Activated CD4-positive, alpha-beta T cell treated with anti-CD3 and anti-CD28 coated beads, Interleukin-2, amount 10 ng/mL, durations not matched to agents 24 days and 14 days (primary cell): ENCODE measurements at regions not wholly inside any gene's neighbourhood (a gene's known extent, or its start where the extent isn't known, plus 50 kb on each side); places are given as distances from the start of the nearest gene placed in this dataset.

Experiments used
- DNase-seq: peaks from one replicate; pipeline ENCODE4 v3.0.0; 2022
- H3K27ac Mint-ChIP-seq: one replicate; pipeline ENCODE4 v1.8.0; 2022; ENCODE audit warnings: mild to moderate bottlenecking, mixed read lengths
- H3K27me3 Mint-ChIP-seq: one replicate; pipeline ENCODE4 v1.8.0; 2022; ENCODE audit warnings: mixed read lengths
- H3K36me3 Mint-ChIP-seq: one replicate; pipeline ENCODE4 v1.8.0; 2022; ENCODE audit warnings: low read depth, mild to moderate bottlenecking, mixed read lengths
- H3K4me1 Mint-ChIP-seq: one replicate; pipeline ENCODE4 v1.8.0; 2021; ENCODE audit warnings: mixed read lengths
- H3K4me3 Mint-ChIP-seq: one replicate; pipeline ENCODE4 v1.8.0; 2022; ENCODE audit warnings: mild to moderate bottlenecking, moderate library complexity, mixed read lengths
- H3K9me3 Mint-ChIP-seq: one replicate; pipeline ENCODE4 v1.8.0; 2021; ENCODE audit warnings: mixed read lengths
- intact Hi-C: fragments of 100-400 bp; cut with micrococcal nuclease; formaldehyde crosslinking; loops from one replicate; pipeline ENCODE4 v1.15.1; 2023

DNA sequence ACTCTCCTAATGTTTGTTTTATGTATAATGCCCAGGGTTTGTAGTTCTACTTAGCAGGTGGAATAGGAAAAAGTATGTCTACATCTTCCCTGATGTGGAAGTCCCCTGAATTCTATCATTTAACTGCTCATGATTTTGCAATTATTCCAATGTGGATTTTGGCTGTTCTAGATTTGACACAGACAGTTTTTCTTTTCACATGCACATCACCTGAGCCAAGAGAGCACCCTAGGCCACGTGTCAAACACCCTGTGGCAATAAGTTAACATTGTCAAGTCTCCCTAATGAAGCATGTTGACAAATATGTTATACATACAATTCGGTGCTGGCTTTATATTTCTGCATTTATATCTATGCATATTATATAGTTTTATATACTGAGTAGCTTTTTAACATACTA lies 70.0 kb upstream of the SUCLG2 start:
- Mint-ChIP-seq H3K4me3 (no peak overlapping the region), H3K27me3 (no peaks in the 10 kb centered on the region), H3K27ac (no peak overlapping the region), H3K36me3 (no peaks in the 10 kb centered on the region), H3K4me1 (no peaks in the 10 kb centered on the region), H3K9me3 (peaks cover 16% of the 10 kb centered on the region)
- no peak for DNase-seq
- intact Hi-C loops = no loop called here

DNA sequence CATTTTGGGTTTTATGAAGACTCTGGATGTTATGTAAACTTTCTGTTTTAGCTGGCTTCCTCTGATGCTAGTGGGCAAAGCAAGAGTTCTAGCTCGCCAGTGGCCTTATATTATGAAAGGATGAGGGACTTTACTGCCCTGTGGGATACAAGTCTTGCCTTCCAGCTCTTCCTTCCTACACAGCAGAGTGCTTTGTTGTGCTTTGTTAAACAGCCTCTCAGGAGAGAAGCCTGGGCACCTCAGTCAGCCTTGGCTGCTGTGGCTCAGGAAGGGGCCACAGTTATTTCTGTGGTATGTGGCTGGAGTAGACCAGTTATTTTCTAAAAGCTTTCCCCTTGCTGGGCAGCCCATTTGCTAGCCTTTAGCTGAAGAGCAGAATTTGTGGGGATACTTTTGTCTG lies 69.5 kb upstream of the SUCLG2 start:
- H3K4me3 Mint-ChIP-seq = no peak overlapping the region
- no peaks in the 10 kb centered on the region for H3K27me3 Mint-ChIP-seq
- H3K36me3 Mint-ChIP-seq = no peaks in the 10 kb centered on the region
- H3K9me3 Mint-ChIP-seq = peaks cover 16% of the 10 kb centered on the region
- H3K4me1 Mint-ChIP-seq = no peaks in the 10 kb centered on the region
- DNase-seq = no peak
- H3K27ac Mint-ChIP-seq = no peak overlapping the region
- intact Hi-C loops = no loop called here

DNA sequence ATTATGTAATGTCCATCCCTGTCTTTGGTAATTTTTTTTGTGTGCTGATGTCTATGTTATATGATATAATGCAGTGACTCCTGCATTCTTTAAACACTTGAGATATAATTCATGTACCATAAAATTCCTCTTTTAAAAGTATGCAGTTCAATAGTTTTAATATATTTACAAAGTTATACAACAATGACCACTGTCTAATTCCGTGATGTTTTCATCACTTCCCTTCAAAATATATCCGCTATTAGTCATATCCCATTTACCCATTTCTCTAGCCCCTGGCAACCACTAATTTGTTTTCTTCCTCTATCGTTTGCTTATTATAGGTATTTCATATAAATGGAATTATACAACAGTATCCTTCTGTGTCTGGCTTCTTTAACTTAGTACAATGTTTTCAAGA lies 64.9 kb upstream of the SUCLG2 start:
- Mint-ChIP-seq H3K27ac (no peak overlapping the region), H3K9me3 (peaks cover 10% of the 10 kb centered on the region), H3K36me3 (no peaks in the 10 kb centered on the region), H3K4me1 (no peaks in the 10 kb centered on the region), H3K4me3 (no peak overlapping the region), H3K27me3 (no peaks in the 10 kb centered on the region)
- intact Hi-C loops = no loop called here
- DNase-seq = no peak

DNA sequence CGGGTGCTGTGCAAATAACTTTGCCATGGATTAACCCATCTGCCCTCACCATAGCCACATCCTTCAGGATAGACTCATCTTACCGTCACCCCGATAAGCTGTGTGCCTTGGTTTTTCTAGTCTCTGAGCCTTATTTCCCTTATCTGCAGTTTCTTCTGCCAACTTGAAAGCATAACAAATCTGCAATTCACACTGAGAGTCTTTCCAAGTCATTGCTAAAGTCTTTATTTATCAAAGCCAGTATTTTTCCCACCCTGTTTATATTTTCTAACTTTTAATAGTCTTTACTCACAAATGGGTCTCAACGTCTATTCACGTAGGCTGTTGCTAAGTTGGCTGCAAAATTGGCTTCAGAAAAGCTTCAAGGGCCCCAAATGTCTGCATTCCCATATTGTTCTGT lies 61.6 kb upstream of the SUCLG2 start:
- no peak overlapping the region for H3K27ac Mint-ChIP-seq
- no peak for DNase-seq
- no peak overlapping the region for H3K4me3 Mint-ChIP-seq
- no peaks in the 10 kb centered on the region for H3K36me3 Mint-ChIP-seq
- no peaks in the 10 kb centered on the region for H3K4me1 Mint-ChIP-seq
- intact Hi-C loops = no loop called here
- H3K27me3 Mint-ChIP-seq = no peaks in the 10 kb centered on the region
- H3K9me3 Mint-ChIP-seq = no peaks in the 10 kb centered on the region

DNA sequence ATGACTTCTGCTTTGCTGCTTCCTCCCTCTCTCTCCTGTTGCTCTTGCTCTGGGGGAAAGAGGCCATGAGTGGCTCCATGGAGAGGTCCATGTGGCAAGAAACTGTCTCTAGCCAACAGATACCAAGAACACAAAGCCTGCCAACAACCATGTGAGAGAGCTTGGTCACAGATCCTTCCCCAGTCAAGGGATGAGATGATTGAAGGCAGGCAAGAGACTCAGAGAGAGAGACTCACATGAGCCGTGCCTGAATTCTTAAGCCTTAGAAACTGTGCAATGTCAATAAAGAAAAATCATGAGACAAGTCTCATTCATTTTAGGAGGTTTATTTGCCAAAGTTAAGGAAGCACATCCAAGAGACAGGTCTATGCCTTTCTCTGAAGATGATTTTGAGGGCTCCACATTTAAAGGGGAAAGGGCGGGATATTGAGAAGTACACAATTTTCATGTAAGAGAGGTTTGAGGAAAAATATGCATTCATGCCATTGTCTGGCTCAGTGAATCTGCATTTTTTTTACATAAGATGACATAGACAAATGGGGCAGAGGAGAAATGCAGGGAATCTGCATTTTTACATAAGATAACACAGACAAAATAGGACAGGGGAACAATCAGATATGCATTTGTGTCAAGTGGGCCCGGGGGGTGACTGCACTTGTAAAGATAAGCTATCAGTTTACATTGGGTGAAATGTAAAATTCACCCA lies 59.5 kb upstream of the SUCLG2 start:
- peaks cover 3% of the 10 kb centered on the region for H3K27me3 Mint-ChIP-seq
- H3K9me3 Mint-ChIP-seq = peaks cover 5% of the 10 kb centered on the region
- H3K4me1 Mint-ChIP-seq = no peaks in the 10 kb centered on the region
- no peak overlapping the region for H3K4me3 Mint-ChIP-seq
- intact Hi-C loops = no loop called here
- H3K27ac Mint-ChIP-seq = no peak overlapping the region
- H3K36me3 Mint-ChIP-seq = no peaks in the 10 kb centered on the region
- DNase-seq = no peak

DNA sequence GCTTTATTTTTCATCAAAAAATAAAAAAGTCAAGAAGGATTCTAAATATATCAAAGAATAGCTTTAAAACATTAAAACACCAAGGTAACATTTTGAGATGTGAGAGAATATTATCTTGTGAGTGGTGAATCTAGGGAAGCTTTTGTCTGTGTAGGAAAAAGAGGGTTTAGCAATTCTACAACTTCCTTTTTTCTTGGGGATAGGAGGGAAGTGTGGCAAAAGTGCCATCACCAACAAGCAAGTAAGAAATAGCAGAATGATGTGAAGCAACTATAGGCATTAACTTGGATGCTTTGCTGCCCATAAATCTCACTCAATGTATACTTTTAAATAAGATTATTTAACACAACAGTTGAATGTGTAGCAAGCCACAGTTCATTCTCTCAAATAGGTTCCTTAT lies 57.8 kb upstream of the SUCLG2 start:
- no peak for DNase-seq
- intact Hi-C loops = no loop called here
- no peaks in the 10 kb centered on the region for H3K36me3 Mint-ChIP-seq
- peaks cover 3% of the 10 kb centered on the region for H3K27me3 Mint-ChIP-seq
- no peaks in the 10 kb centered on the region for H3K4me1 Mint-ChIP-seq
- no peak overlapping the region for H3K27ac Mint-ChIP-seq
- peaks cover 5% of the 10 kb centered on the region for H3K9me3 Mint-ChIP-seq
- no peak overlapping the region for H3K4me3 Mint-ChIP-seq

DNA sequence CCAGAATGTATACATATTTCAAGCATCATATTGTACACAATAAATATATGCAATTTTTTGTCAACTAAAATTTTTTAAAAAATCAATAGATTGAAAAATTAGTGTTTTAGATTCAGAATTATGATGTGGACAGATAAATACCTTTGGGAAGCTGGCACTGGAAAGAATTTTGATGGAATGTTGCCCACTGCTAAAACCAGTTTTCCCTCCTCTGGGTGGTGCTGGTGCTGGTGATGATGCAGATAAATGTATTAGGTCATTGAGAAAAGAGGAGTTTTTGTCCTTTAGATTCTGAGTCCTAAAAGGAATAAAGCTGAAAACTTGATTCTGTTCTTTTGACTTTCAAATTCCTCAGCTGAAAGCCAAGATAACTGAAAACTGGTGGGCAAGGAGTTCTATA lies 56.0 kb upstream of the SUCLG2 start:
- Mint-ChIP-seq H3K4me1 (no peaks in the 10 kb centered on the region), H3K27ac (no peak overlapping the region), H3K27me3 (peaks cover 3% of the 10 kb centered on the region), H3K4me3 (no peak overlapping the region), H3K9me3 (peaks cover 5% of the 10 kb centered on the region), H3K36me3 (no peaks in the 10 kb centered on the region)
- DNase-seq = no peak
- intact Hi-C loops = no loop called here

DNA sequence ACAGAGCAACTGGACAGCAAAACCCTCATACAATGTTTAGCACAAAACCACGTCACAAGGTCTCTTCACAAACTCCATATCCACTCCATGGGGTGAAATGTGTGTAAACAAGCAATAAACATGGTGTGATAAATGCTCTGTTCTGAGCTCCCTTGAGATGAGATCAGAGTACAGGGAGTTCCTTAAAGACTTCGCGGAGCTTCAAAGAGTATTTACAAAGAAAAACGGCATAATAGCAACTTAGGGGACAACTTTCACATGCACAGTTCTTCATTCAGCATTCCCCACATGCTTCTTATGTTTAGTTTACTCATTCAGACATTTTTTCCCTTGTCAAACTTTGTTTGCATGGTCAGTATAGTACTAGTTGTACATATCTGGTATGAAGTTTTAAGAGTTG lies 52.5 kb upstream of the SUCLG2 start:
- Mint-ChIP-seq H3K4me1 (no peaks in the 10 kb centered on the region), H3K27ac (no peak overlapping the region), H3K27me3 (peaks cover 3% of the 10 kb centered on the region), H3K4me3 (no peak overlapping the region), H3K9me3 (peaks cover 5% of the 10 kb centered on the region), H3K36me3 (no peaks in the 10 kb centered on the region)
- DNase-seq = no peak
- intact Hi-C loops = no loop called here

DNA sequence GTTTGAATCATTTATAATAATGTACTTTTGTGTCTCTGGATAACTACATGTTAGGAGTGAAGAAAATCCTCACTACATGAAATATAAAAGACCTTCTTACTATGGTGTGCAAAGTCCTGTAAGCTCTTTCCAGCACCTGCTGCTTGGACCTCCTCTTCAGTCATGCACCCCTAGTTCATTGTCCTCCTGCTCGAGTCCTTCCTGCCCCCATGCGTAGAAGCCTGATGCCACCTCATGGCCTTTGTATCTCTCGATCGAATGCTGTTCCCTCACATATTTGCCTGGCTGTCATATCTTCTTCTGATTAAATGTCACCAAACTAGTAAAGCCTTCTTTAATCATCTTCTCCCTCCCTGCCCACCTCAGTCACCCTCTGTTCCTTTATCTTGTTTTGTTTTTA lies 49.9 kb upstream of the SUCLG2 start:
- no peaks in the 10 kb centered on the region for H3K36me3 Mint-ChIP-seq
- intact Hi-C loops = no loop called here
- H3K4me3 Mint-ChIP-seq = no peak overlapping the region
- H3K27me3 Mint-ChIP-seq = no peaks in the 10 kb centered on the region
- no peaks in the 10 kb centered on the region for H3K4me1 Mint-ChIP-seq
- H3K9me3 Mint-ChIP-seq = no peaks in the 10 kb centered on the region
- H3K27ac Mint-ChIP-seq = no peak overlapping the region
- no peak for DNase-seq
